ENCODE measurements at regions not wholly inside any gene's neighbourhood (a gene's known extent, or its start where the extent isn't known, plus 50 kb on each side); places are given as distances from the start of the nearest gene placed in this dataset.

- no peak for TF ChIP-seq CTCF (IDR thresholded peaks at IDR 0.05)
- no peak for TF ChIP-seq REST (IDR thresholded peaks at IDR 0.05; ENCODE audit: insufficient read depth in 1 of 2, low read depth in 2 of 2, low read length in 1 of 2)
Observed at GRCh38 chr12:63457857-63458256, 210.4 kb downstream of the DPY19L2 start.
